ENCODE measurements at regions not wholly inside any gene's neighbourhood (a gene's known extent, or its start where the extent isn't known, plus 50 kb on each side); places are given as distances from the start of the nearest gene placed in this dataset.
"Not testable (repeated sequence)": the region's sequence is repeated elsewhere in the genome, so short reads cannot be mapped to it uniquely, and the experiment has no call there.

DNA sequence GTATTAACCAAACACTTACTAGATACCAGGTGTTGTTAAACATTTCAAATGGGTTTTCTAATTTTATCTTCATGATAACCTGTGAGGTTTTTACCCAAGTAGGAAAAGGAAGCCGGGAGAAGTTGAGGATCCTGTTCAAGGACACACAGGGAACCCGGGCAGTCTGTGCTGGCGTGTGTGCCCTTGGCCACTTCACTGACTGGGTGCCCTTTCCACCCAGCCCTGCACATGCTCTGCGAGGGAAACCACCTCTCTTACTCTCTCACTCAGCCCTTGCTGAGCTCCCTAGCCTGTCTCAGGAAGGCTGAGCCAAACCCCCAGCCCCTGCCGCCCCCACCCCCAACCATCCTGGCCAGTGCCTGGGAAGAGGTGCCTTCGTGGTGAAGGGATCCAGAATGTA, 51.8 kb downstream of the TEX44 start:
- in situ Hi-C loops (cut with HindIII; ENCODE audit: low sequenced_read_pairs), result no loop called here
- TF ChIP-seq, protein P1, sequence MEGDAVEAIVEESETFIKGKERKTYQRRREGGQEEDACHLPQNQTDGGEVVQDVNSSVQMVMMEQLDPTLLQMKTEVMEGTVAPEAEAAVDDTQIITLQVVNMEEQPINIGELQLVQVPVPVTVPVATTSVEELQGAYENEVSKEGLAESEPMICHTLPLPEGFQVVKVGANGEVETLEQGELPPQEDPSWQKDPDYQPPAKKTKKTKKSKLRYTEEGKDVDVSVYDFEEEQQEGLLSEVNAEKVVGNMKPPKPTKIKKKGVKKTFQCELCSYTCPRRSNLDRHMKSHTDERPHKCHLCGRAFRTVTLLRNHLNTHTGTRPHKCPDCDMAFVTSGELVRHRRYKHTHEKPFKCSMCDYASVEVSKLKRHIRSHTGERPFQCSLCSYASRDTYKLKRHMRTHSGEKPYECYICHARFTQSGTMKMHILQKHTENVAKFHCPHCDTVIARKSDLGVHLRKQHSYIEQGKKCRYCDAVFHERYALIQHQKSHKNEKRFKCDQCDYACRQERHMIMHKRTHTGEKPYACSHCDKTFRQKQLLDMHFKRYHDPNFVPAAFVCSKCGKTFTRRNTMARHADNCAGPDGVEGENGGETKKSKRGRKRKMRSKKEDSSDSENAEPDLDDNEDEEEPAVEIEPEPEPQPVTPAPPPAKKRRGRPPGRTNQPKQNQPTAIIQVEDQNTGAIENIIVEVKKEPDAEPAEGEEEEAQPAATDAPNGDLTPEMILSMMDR (IDR thresholded peaks at IDR 0.05; ENCODE audit: low read depth, low read length), result no peak

DNA sequence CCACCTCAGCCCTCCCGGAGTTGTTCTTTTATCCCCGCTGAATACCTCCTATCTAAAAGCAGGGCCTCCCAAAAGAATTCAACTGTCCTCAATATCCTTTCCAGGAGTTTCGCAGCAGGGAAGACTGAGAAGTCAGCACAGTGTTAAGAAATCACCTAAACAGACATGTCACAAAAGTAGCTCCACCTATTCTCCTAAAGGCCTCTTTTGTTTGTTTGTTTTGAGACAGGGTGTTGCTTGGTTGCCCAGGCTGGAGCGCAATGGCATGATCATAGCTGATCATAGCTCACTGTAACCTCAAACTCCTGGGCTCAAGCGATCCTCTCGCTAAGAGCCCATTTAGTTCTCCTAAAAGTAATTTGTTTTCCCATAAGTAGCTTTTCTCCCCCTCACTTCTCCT, 53.8 kb downstream of the TEX44 start:
- in situ Hi-C loops (cut with HindIII; ENCODE audit: low sequenced_read_pairs), result no loop called here
- TF ChIP-seq, protein P1 (IDR thresholded peaks at IDR 0.05; ENCODE audit: low read depth, low read length), result no peak
- H3K4me3 ChIP-seq (ENCODE audit: low read depth, low read length), result no peak overlapping the region
- peak; percentile 15 for DNase-seq (ENCODE audit: low read depth, low spot score)

More for the DNA sequence above, 51.8 kb downstream of the TEX44 start:
- no peak for DNase-seq (ENCODE audit: low read depth, low spot score)
- H3K4me3 ChIP-seq (ENCODE audit: low read depth, low read length), result no peak overlapping the region

DNA sequence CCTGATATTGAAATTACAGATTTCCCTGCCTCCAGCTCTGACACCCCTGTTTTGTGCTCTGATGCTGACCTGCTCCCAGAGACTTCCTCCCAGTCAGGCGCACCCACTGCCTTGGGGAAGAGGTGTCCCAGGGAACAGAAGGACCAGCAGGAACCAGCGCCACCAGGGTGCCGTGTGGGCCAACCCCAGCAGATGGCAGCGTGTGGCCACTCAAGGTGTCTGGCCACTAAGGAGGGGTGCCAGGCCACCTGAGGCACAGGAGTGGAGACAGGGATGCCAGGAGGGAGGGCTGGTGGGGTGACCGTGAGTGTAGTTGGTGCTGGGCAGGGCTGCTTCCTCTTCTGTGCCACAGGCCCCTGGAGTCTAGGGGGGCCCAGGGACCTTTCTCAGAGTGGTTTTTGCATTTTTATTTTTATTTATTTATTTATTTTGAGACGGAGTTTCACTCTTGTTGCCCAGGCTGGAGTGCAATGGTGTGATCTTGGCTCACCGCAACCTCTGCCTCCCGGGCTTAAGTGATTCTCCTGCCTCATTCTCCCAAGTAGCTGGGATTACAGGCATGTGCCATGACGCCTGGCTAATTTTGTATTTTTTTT, 56.0 kb downstream of the TEX44 start:
- in situ Hi-C loops (cut with HindIII; ENCODE audit: low sequenced_read_pairs), result no loop called here
- TF ChIP-seq, protein P1 (IDR thresholded peaks at IDR 0.05; ENCODE audit: low read depth, low read length), result peak; percentile 75
- DNase-seq (ENCODE audit: low read depth, low spot score), result peak; percentile 35
- no peak overlapping the region for H3K4me3 ChIP-seq (ENCODE audit: low read depth, low read length)

DNA sequence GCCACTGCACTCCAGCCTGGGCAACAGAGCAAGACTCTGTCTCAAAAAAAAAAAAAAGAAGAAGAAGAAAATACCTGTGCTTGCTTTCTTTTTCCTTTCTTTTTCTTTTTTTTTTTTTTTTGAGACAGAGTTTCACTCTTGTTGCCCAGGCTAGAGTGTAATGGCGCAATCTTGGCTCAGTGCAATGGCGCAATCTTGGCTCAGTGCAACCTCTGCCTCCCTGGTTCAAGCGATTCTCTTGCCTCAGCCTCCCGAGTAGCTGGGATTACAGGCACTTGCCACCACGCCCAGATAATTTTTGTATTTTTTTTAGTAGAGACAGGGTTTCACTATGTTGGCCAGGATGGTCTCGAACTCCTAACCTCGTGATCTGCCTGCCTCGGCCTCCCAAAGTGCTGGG, 56.8 kb upstream of the PTMA start:
- H3K4me3 ChIP-seq (ENCODE audit: low read depth, low read length); in situ Hi-C loops (cut with HindIII; ENCODE audit: low sequenced_read_pairs); DNase-seq (ENCODE audit: low read depth, low spot score): not testable (repeated sequence)

DNA sequence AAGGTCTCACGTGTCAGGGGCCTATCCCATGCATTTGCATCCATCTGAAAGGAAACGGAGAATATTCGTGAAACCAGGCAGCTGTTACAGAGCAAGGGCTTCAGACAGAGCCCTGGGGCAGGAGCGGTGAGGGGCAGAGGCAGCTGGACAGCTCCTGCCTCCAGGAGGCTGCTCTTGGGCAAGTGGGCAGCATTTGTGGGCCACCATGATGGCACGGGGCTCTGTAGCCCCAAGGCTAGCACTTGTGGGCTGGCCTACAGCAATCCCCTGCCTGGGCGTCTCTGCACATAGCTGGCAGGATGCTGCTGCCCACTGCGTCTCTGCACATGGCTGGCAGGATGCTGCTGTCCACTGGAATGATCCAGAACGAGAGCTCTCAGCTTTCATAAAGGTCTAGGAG, 52.8 kb upstream of the PTMA start:
- in situ Hi-C loops (cut with HindIII; ENCODE audit: low sequenced_read_pairs), result no loop called here
- DNase-seq (ENCODE audit: low read depth, low spot score), result no peak
- TF ChIP-seq, protein P1 (IDR thresholded peaks at IDR 0.05; ENCODE audit: low read depth, low read length), result no peak
- no peak overlapping the region for H3K4me3 ChIP-seq (ENCODE audit: low read depth, low read length)

DNA sequence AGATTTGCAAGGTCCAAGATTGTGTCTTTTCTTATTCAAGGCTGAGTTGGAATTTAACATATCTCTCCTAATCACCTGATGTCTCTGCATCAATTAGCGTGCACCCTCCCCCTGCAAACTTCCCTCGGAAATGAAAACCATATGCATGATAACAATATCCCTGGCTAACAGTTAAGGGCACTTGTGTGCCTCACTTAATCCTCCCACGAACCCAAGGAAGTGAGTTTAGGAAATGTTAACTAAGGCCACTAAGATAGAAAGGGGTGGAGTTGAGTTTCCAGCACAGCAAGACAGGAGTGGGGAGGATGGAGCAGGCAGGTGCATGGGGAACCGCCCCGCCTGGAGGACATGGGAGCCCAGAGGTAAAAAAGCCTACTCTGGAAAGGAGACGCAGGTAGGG, 52.4 kb upstream of the PTMA start:
- TF ChIP-seq, protein P1 (IDR thresholded peaks at IDR 0.05; ENCODE audit: low read depth, low read length), result no peak
- no peak overlapping the region for H3K4me3 ChIP-seq (ENCODE audit: low read depth, low read length)
- DNase-seq (ENCODE audit: low read depth, low spot score), result no peak
- in situ Hi-C loops (cut with HindIII; ENCODE audit: low sequenced_read_pairs), result no loop called here
